Fibroblast of lung (primary cell): ENCODE measurements at regions not wholly inside any gene's neighbourhood (a gene's known extent, or its start where the extent isn't known, plus 50 kb on each side); places are given as distances from the start of the nearest gene placed in this dataset.

Experiments
- DNase-seq, 2 donors: peaks; one replicate each; pipeline versions ENCODE4 v3.0.0 to v3.0.0-alpha.2; 2010; ENCODE audit warnings: low read depth in 2 of 2
- H2AFZ ChIP-seq: 2 replicates; pipeline ENCODE4 v1.5.1; 2012; ENCODE audit warnings: low read length, control low read depth, inconsistent platforms
- H3K27ac ChIP-seq: 2 replicates; pipeline ENCODE4 v1.5.1; 2011; ENCODE audit warnings: low read length, control low read depth; ENCODE audit not compliant: insufficient read depth
- H3K27me3 ChIP-seq: 2 replicates; pipeline ENCODE4 v1.5.1; 2011; ENCODE audit warnings: mild to moderate bottlenecking, low read length; ENCODE audit not compliant: control insufficient read depth, insufficient read depth
- H3K36me3 ChIP-seq: 2 replicates; pipeline ENCODE4 v1.5.1; 2011; ENCODE audit warnings: low read length; ENCODE audit not compliant: control insufficient read depth, insufficient read depth
- H3K4me1 ChIP-seq: 2 replicates; pipeline ENCODE4 v1.5.1; 2011; ENCODE audit warnings: low read length; ENCODE audit not compliant: control insufficient read depth, insufficient read depth; ENCODE audit errors: extremely low read depth
- H3K4me2 ChIP-seq: 2 replicates; pipeline ENCODE4 v1.5.1; 2011; ENCODE audit warnings: low read length, control low read depth; ENCODE audit not compliant: insufficient read depth; ENCODE audit errors: extremely low read depth
- H3K4me3 ChIP-seq, 4 experiments: fragments of 200-600 bp in 1 of 4; sonication (generic) in 1 of 4; replicated peaks in 1 of 4; 2 replicates each; pipeline ENCODE4 v1.5.1; 2011 to 2016; ENCODE audit warnings: low read length in 4 of 4, low read depth in 3 of 4, mild to moderate bottlenecking in 3 of 4, control low read depth in 2 of 4, inconsistent platforms in 1 of 4, mixed read lengths in 1 of 4; ENCODE audit not compliant: insufficient read depth in 1 of 4; ENCODE audit errors: control extremely low read depth in 1 of 4
- H3K79me2 ChIP-seq: 2 replicates; pipeline ENCODE4 v1.5.1; 2012; ENCODE audit warnings: mild to moderate bottlenecking, low read length, inconsistent platforms; ENCODE audit not compliant: control insufficient read depth, insufficient read depth
- H3K9ac ChIP-seq: 2 replicates; pipeline ENCODE4 v1.5.1; 2011; ENCODE audit warnings: mild to moderate bottlenecking, low read length, control low read depth; ENCODE audit not compliant: insufficient read depth
- H3K9me3 ChIP-seq: 2 replicates; pipeline ENCODE4 v1.5.1; 2012; ENCODE audit warnings: low read depth, low read length; ENCODE audit not compliant: control insufficient read depth, insufficient read depth
- H4K20me1 ChIP-seq: 2 replicates; pipeline ENCODE4 v1.5.1; 2011; ENCODE audit warnings: low read length; ENCODE audit not compliant: control insufficient read depth, insufficient read depth; ENCODE audit errors: extremely low read depth
- EZH2 ChIP-seq: IDR thresholded peaks from 2 replicates; pipeline ENCODE4 v1.5.1; 2012; ENCODE audit warnings: low read length, control low read depth, mild to moderate bottlenecking; ENCODE audit errors: missing control alignments
- TF ChIP-seq, protein P1 (sequence below), 2 donors: IDR thresholded peaks in 1 of 2; conservative IDR thresholded peaks in 1 of 2; 1 replicate in 1 of 2; 2 replicates in 1 of 2; pipeline ENCODE4 v1.5.1; 2011 to 2012; ENCODE audit warnings: low read length in 2 of 2, control low read depth in 1 of 2, inconsistent platforms in 1 of 2, low read depth in 1 of 2, mild to moderate bottlenecking in 1 of 2

GRCh38 chr1:80894921-80895320 is 905.8 kb upstream of the ADGRL2 start:
- H3K9me3 ChIP-seq, result no peaks in the 10 kb centered on the region
- H3K27me3 ChIP-seq, result no peaks in the 10 kb centered on the region
- no peak overlapping the region for H3K27ac ChIP-seq
- H3K9ac ChIP-seq, result no peak overlapping the region
- DNase-seq, result no peak
- H4K20me1 ChIP-seq, result no peaks in the 10 kb centered on the region
- TF ChIP-seq, protein P1, sequence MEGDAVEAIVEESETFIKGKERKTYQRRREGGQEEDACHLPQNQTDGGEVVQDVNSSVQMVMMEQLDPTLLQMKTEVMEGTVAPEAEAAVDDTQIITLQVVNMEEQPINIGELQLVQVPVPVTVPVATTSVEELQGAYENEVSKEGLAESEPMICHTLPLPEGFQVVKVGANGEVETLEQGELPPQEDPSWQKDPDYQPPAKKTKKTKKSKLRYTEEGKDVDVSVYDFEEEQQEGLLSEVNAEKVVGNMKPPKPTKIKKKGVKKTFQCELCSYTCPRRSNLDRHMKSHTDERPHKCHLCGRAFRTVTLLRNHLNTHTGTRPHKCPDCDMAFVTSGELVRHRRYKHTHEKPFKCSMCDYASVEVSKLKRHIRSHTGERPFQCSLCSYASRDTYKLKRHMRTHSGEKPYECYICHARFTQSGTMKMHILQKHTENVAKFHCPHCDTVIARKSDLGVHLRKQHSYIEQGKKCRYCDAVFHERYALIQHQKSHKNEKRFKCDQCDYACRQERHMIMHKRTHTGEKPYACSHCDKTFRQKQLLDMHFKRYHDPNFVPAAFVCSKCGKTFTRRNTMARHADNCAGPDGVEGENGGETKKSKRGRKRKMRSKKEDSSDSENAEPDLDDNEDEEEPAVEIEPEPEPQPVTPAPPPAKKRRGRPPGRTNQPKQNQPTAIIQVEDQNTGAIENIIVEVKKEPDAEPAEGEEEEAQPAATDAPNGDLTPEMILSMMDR (conservative IDR thresholded peaks at IDR 0.05 in 1 of 2, IDR thresholded peaks at IDR 0.05 in 1 of 2; ENCODE audit: low read depth in 1 of 2, low read length in 2 of 2), result no peak
- no peak for TF ChIP-seq EZH2
- H3K79me2 ChIP-seq, result no peaks in the 10 kb centered on the region
- H3K36me3 ChIP-seq, result no peaks in the 10 kb centered on the region
- H2AFZ ChIP-seq, result no peak overlapping the region
- H3K4me3 ChIP-seq, result no peak overlapping the region
- no peak overlapping the region for H3K4me2 ChIP-seq
- H3K4me1 ChIP-seq, result peaks cover 8% of the 10 kb centered on the region

DNA sequence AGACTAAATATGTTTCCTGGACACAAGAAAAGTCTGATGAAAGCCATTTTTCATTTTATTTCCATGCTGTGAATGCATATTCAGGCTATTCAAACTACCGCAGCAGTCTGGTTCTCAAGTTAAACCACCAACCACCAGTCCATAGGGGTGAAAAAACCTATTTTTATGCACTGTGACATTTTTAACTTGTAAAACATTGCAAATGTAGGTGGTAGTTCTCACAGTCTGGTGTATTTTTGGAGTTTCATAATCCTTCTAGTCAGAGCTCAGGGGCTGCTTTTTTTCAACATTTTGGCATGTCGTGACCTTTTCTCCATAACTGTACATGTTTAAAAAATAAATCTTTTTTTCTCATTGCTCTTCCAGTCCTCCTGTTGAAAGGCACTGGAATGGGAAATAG is 907.6 kb upstream of the ADGRL2 start:
- H4K20me1 ChIP-seq, result no peaks in the 10 kb centered on the region
- H3K36me3 ChIP-seq, result no peaks in the 10 kb centered on the region
- no peaks in the 10 kb centered on the region for H3K9me3 ChIP-seq
- no peak for TF ChIP-seq EZH2
- TF ChIP-seq, protein P1 (conservative IDR thresholded peaks at IDR 0.05 in 1 of 2, IDR thresholded peaks at IDR 0.05 in 1 of 2; ENCODE audit: low read depth in 1 of 2, low read length in 2 of 2), result no peak
- no peak overlapping the region for H3K4me3 ChIP-seq
- H2AFZ ChIP-seq, result no peak overlapping the region
- peak in 1 of 2 donors; percentile 39 for DNase-seq
- peaks cover 8% of the 10 kb centered on the region for H3K4me1 ChIP-seq
- H3K27me3 ChIP-seq, result no peaks in the 10 kb centered on the region
- H3K4me2 ChIP-seq, result no peak overlapping the region
- no peaks in the 10 kb centered on the region for H3K79me2 ChIP-seq
- H3K9ac ChIP-seq, result no peak overlapping the region
- no peak overlapping the region for H3K27ac ChIP-seq

- Histone ChIP-seq H3K4me2 (no peak overlapping the region), H3K4me1 (peaks cover 8% of the 10 kb centered on the region), H3K36me3 (no peaks in the 10 kb centered on the region), H3K27ac (no peak overlapping the region), H3K9ac (no peak overlapping the region), H3K27me3 (no peaks in the 10 kb centered on the region), H2AFZ (peak overlapping the region; percentile 53), H3K9me3 (no peaks in the 10 kb centered on the region), H3K79me2 (no peaks in the 10 kb centered on the region), H3K4me3 (no peak overlapping the region), H4K20me1 (no peaks in the 10 kb centered on the region)
- TF ChIP-seq EZH2, result no peak
- TF ChIP-seq, protein P1 (conservative IDR thresholded peaks at IDR 0.05 in 1 of 2, IDR thresholded peaks at IDR 0.05 in 1 of 2; ENCODE audit: low read depth in 1 of 2, low read length in 2 of 2), result no peak
- DNase-seq, result peak in 1 of 2 donors; percentile 21
Observed at GRCh38 chr1:80892539-80892938, 908.2 kb upstream of the ADGRL2 start.
